HepG2 (cell line): ENCODE measurements at regions not wholly inside any gene's neighbourhood (a gene's known extent, or its start where the extent isn't known, plus 50 kb on each side); places are given as distances from the start of the nearest gene placed in this dataset.

ENCODE experiments used
- ATAC-seq: fragments of 200-7000 bp; cut with Tn5 transposase; 3 replicates; pipeline ENCODE4 v1.9.1; 2020; ENCODE audit warnings: mild to moderate bottlenecking, moderate library complexity
- BruUV-seq: library from RNA; stranded (reverse); fragments of 400-500 nt; replicated peaks from 2 replicates; lab custom pipeline; 2021; lab: Mats Ljungman, UMichigan
- CTCF ChIA-PET: fragments of 300-600 bp; formaldehyde crosslinking; extraction: SDS; loops from one replicate; lab custom pipeline; 2021; ENCODE audit warnings: low total read pairs, inconsistent platforms, low intra/inter-chr PET ratio; lab: Yijun Ruan, JAX
- POLR2A ChIA-PET: fragments of 350-600 bp; sonication (Branson Sonifier 250); formaldehyde crosslinking; loops from one replicate; lab custom pipeline; 2020; ENCODE audit warnings: antibody characterized with exemption, inconsistent platforms; lab: Yijun Ruan, JAX
- DNase-seq: peaks from one replicate; pipeline ENCODE4 v3.0.0-alpha.2; 2015; ENCODE audit warnings: low spot score
- FAIRE-seq: peaks from 3 replicates; lab custom pipeline; 2011; peaks lifted over from hg19 to GRCh38; lab: Jason Lieb, UNC
- H2AFZ ChIP-seq: one replicate; pipeline ENCODE4 v1.6.1; 2011; ENCODE audit warnings: low read length, inconsistent platforms
- H3K27ac ChIP-seq: fragments of 300-600 bp; 3 replicates; pipeline ENCODE4 v1.8.0; 2011; ENCODE audit warnings: mixed run types, mild to moderate bottlenecking, mixed read lengths, low read length, inconsistent platforms; ENCODE audit not compliant: insufficient read depth; ENCODE audit errors: extremely low read length
- H3K27me3 ChIP-seq, 2 experiments: fragments of 200-600 bp in 1 of 2; 2 replicates in 1 of 2; 3 replicates in 1 of 2; pipeline versions ENCODE4 v1.6.0 to v1.8.0; 2011; ENCODE audit warnings: low read length in 2 of 2, mild to moderate bottlenecking in 2 of 2, moderate library complexity in 2 of 2, inconsistent platforms in 1 of 2; ENCODE audit not compliant: insufficient read depth in 2 of 2, control insufficient read depth in 1 of 2
- H3K36me3 ChIP-seq, 2 experiments: fragments of 200-600 bp in 1 of 2; replicated peaks in 1 of 2; 2 replicates in 1 of 2; 3 replicates in 1 of 2; pipeline versions ENCODE4 v1.5.1 to v1.8.0; 2011; ENCODE audit warnings: low read length in 2 of 2, inconsistent platforms in 1 of 2; ENCODE audit not compliant: insufficient read depth in 2 of 2, control insufficient read depth in 1 of 2
- H3K4me1 ChIP-seq: 2 replicates; pipeline ENCODE4 v1.5.1; 2012; ENCODE audit warnings: low read length, inconsistent platforms; ENCODE audit not compliant: insufficient read depth
- H3K4me2 ChIP-seq: 2 replicates; pipeline ENCODE4 v1.6.0; 2011; ENCODE audit warnings: low read depth, low read length, inconsistent platforms
- H3K4me3 ChIP-seq, 3 experiments: fragments of 200-600 bp in 1 of 3; sonication (generic), shearing (Covaris generic) in 1 of 3; replicated peaks in 1 of 3; 2 replicates each; pipeline ENCODE4 v1.5.1; 2011 to 2016; ENCODE audit warnings: low read length in 3 of 3, inconsistent platforms in 2 of 3, low read depth in 2 of 3, mild to moderate bottlenecking in 2 of 3, control low read depth in 1 of 3, mixed read lengths in 1 of 3; ENCODE audit not compliant: insufficient read depth in 1 of 3
- H3K79me2 ChIP-seq: one replicate; pipeline ENCODE4 v1.6.1; 2011; ENCODE audit warnings: low read length, inconsistent platforms; ENCODE audit not compliant: insufficient read depth
- H3K9ac ChIP-seq: 2 replicates; pipeline ENCODE4 v1.6.0; 2011; ENCODE audit warnings: mild to moderate bottlenecking, low read depth, low read length, inconsistent platforms; ENCODE audit not compliant: insufficient read depth
- H3K9me3 ChIP-seq: 2 replicates; pipeline ENCODE4 v1.5.1; 2012; ENCODE audit warnings: mild to moderate bottlenecking, low read length
- H4K20me1 ChIP-seq: 2 replicates; pipeline ENCODE4 v1.6.0; 2011; ENCODE audit warnings: inconsistent platforms, mild to moderate bottlenecking, low read length, moderate library complexity; ENCODE audit not compliant: insufficient read depth
- ARID3A ChIP-seq: IDR thresholded peaks from 2 replicates; pipeline ENCODE4 v1.6.1; 2012; ENCODE audit warnings: low read depth, low read length, improper control_type of control experiment
- ARID5B ChIP-seq: IDR thresholded peaks from 2 replicates; pipeline ENCODE4 v1.4.0; 2020; ENCODE audit warnings: mild to moderate bottlenecking, missing genetic modification reagents
- BCLAF1 ChIP-seq: fragments of 450-650 bp; IDR thresholded peaks from 2 replicates; pipeline ENCODE4 v1.6.1; 2017; ENCODE audit warnings: mild to moderate bottlenecking
- CCAR2 ChIP-seq: fragments of 200-400 bp; formaldehyde crosslinking; optimal IDR thresholded peaks from 2 replicates; pipeline ENCODE3; 2018; ENCODE audit warnings: low read depth, mild to moderate bottlenecking, low read length, moderate library complexity
- CENPX ChIP-seq: sonication (generic); formaldehyde crosslinking; IDR thresholded peaks from 2 replicates; pipeline ENCODE4 v1.9.0; 2021; ENCODE audit warnings: mild to moderate bottlenecking, missing genetic modification reagents, moderate library complexity
- FOXP1 ChIP-seq, 2 experiments: fragments of 450-650 bp in 1 of 2; IDR thresholded peaks; 2 replicates each; pipeline ENCODE4 v1.6.1; 2017 to 2018; ENCODE audit warnings: antibody characterized with exemption in 1 of 2
- HES4 ChIP-seq: sonication (generic); formaldehyde crosslinking; IDR thresholded peaks from 2 replicates; pipeline ENCODE4 v1.9.0; 2021; ENCODE audit warnings: mild to moderate bottlenecking, missing genetic modification reagents, borderline replicate concordance
- PCBP2 ChIP-seq: fragments of 200-400 bp; formaldehyde crosslinking; optimal IDR thresholded peaks from 2 replicates; pipeline ENCODE3; 2018; ENCODE audit warnings: low read length, low read depth; ENCODE audit not compliant: poor library complexity, severe bottlenecking
- TAF15 ChIP-seq: fragments of 200-400 bp; formaldehyde crosslinking; IDR thresholded peaks from one replicate; pipeline ENCODE4 v1.6.1; 2018; ENCODE audit warnings: mild to moderate bottlenecking, low read depth, low read length; ENCODE audit not compliant: poor library complexity, severe bottlenecking
- THAP11 ChIP-seq: IDR thresholded peaks from 2 replicates; pipeline ENCODE4 v1.6.1; 2016; ENCODE audit warnings: missing biosample characterization, missing genetic modification reagents
- ZNF143 ChIP-seq: sonication (generic); formaldehyde crosslinking; IDR thresholded peaks from 2 replicates; pipeline ENCODE4 v1.4.0; 2020; ENCODE audit warnings: missing genetic modification reagents
- ZNF350 ChIP-seq: sonication (generic); formaldehyde crosslinking; IDR thresholded peaks from 2 replicates; pipeline ENCODE4 v1.4.0; 2020; ENCODE audit warnings: mild to moderate bottlenecking, low read depth, missing genetic modification reagents, borderline replicate concordance
- ZNF501 ChIP-seq: sonication (generic); formaldehyde crosslinking; IDR thresholded peaks from 2 replicates; pipeline ENCODE4 v1.5.1; 2020; ENCODE audit warnings: mild to moderate bottlenecking, moderate library complexity, missing genetic modification reagents
- ZNF574 ChIP-seq: sonication (generic); formaldehyde crosslinking; IDR thresholded peaks from 2 replicates; pipeline ENCODE4 v1.4.0; 2020; ENCODE audit warnings: missing genetic modification reagents
- in situ Hi-C: cut with HindIII; loops from 2 replicates; pipeline ENCODE4 v1.10.0; 2017; ENCODE audit warnings: low pct_unique_long_range_greater_than_20kb; ENCODE audit not compliant: extremely low pct_ligation_motif_present
- intact Hi-C: fragments of 100-400 bp; cut with micrococcal nuclease; formaldehyde crosslinking; loops from one replicate; pipeline ENCODE4 v1.10.0; 2022; ENCODE audit not compliant: unreplicated experiment

- H3K27ac ChIP-seq = no peak overlapping the region
- ChIA-PET POLR2A (interaction anchor here (0.9 to 2.4 kb wide), 2 partner anchors 33 to 91 kb away, joined by 4 to 9 read pairs; no protein-coding TSS in a partner anchor), CTCF (no interaction called here)
- H4K20me1 ChIP-seq = no peaks in the 10 kb centered on the region
- peak overlapping the region; percentile 16; the same call in 1 of the 2 replicates for H3K4me2 ChIP-seq
- H3K9ac ChIP-seq = no peak overlapping the region
- in situ Hi-C loops = no loop called here
- no peak for FAIRE-seq
- H3K9me3 ChIP-seq = no peaks in the 10 kb centered on the region
- no peaks in the 10 kb centered on the region for H3K36me3 ChIP-seq
- H3K79me2 ChIP-seq = no peaks in the 10 kb centered on the region
- H3K27me3 ChIP-seq = no peaks in the 10 kb centered on the region
- no peak for DNase-seq
- peak; percentile 52; the same call in 1 of the 3 replicates for ATAC-seq
- H2AFZ ChIP-seq = no peak overlapping the region
- no peak overlapping the region for H3K4me3 ChIP-seq
- peaks cover 39% of the 10 kb centered on the region for H3K4me1 ChIP-seq
- intact Hi-C loops = no loop called here
- BruUV-seq = no TSS peak
- TF ChIP-seq CENPX = no peak
- TF ChIP-seq ZNF350 (CRISPR knock-in tag) = no peak
- no peak for TF ChIP-seq ZNF574 (CRISPR knock-in tag)
- no peak for TF ChIP-seq HES4 (CRISPR knock-in tag)
- TF ChIP-seq ZNF143 (CRISPR knock-in tag) = no peak
- no peak for TF ChIP-seq ZNF501 (CRISPR knock-in tag)
- TF ChIP-seq ARID3A = no peak
- TF ChIP-seq ARID5B = peak; percentile 35
- no peak for TF ChIP-seq FOXP1 (IDR thresholded peaks at IDR 0.05)
- TF ChIP-seq FOXP1 (CRISPR knock-in tag; IDR thresholded peaks at IDR 0.05) = peak; percentile 62; the same call in 1 of the 2 replicates
- no peak for TF ChIP-seq CCAR2
- no peak for TF ChIP-seq TAF15
- TF ChIP-seq BCLAF1 = no peak
- 0 out of 2 replicates have a peak, but pooled peaks have one; percentile 18 for TF ChIP-seq THAP11 (CRISPR knock-in tag)
- TF ChIP-seq PCBP2 = no peak
Observed at GRCh38 chr5:32498484-32498883, 53.9 kb upstream of the ZFR start.
